Stimulated activated CD4-positive, alpha-beta T cell treated with anti-CD3 and anti-CD28 coated beads, Interleukin-2, amount 100 ng/mL, for 24 hours (primary cell): ENCODE measurements at regions not wholly inside any gene's neighbourhood (a gene's known extent, or its start where the extent isn't known, plus 50 kb on each side); places are given as distances from the start of the nearest gene placed in this dataset.

Source experiments
- DNase-seq, 2 donors: peaks; one replicate each; pipeline ENCODE4 v3.0.0-alpha.2; 2020

DNA sequence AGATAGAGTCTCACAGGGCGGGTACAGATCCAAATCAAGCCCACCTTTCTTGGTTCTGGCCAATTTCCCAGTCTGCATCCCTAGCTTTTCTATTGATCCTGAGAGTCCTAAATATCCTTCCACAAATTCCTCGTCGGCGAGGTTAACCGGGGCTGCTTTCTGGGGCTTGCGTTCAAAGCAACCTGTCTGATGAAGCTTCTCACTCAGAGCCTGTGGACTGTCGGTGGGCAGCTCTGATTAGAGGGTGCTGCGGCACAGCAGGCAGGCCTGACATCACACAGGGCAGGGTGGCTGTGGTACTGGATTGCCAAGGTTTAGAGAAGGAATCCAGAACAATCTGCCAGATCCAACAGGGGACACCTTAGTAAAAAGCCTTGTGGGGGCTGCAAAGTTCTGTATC is 338.0 kb upstream of the ZMIZ1 start:
- DNase-seq: no peak

DNA sequence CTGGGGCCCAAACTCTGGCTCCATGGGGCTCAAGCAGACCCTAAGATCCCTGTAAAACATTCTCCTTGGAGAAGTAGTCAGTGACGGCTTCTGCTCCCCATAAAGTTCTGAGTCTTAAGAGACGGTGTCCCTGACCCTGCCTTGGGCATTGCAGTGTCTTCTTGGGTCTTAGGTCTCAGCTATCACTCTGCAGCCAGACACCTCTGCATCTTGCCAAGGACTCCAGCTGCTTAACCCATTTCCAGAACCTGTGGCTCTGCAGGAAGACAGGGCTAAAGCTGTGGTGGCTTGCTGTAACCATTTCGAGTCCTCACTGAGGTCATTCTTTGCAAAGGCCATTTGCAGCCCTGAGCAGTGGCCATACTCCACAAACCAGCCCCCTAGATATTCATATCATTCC is 337.1 kb upstream of the ZMIZ1 start:
- no peak for DNase-seq

DNA sequence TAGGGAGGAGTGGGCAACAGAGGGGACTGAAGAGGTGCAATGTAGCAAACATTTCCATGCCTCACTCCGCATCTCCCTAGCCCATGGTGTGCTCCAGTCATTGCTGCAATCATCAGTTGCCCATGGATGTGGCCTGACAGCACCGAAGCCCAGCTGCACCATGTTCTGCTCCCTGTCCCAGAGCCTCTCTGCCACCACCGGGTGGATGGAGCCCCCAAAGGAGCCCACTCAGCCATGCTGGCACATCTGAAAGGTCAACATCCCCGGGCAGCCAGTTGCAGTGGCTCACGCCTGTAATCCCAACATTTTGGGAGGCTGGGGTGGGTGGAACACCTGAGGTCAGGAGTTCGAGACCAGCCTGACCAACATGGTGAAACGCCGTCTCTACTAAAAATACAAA is 336.4 kb upstream of the ZMIZ1 start:
- DNase-seq: no peak

DNA sequence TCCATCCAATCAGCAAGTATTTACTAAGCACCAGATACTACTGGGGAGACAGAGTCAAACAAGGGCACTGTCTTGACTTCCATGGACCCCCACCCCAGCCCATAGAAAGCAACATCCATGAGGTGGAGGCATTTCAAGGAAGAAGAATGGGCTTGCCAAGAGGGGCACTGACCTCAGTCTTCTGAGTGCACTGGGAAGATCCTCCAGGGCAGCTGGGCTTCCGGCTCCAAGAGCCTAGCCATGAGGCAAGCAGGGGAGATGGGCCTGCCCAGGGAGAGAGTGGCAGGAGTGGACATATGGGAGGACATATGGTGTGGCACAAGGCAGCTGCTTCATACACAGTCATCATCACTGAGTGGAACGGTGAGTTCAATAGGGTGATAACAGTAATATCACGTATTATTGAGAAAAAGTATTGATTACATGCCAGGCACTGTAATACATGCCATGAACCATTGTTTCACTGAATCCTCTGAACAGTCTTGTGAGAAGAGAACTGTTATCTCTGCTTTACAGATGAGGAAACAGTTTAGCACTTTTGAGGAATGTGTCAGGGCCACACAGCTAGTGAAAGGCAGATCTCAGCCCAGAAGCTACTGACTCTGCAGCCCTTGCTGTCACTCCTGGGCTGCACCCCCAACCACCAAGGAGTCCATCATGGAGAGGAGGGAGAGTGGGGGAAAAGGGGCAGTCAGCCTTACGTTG is 331.7 kb upstream of the ZMIZ1 start:
- no peak for DNase-seq

DNA sequence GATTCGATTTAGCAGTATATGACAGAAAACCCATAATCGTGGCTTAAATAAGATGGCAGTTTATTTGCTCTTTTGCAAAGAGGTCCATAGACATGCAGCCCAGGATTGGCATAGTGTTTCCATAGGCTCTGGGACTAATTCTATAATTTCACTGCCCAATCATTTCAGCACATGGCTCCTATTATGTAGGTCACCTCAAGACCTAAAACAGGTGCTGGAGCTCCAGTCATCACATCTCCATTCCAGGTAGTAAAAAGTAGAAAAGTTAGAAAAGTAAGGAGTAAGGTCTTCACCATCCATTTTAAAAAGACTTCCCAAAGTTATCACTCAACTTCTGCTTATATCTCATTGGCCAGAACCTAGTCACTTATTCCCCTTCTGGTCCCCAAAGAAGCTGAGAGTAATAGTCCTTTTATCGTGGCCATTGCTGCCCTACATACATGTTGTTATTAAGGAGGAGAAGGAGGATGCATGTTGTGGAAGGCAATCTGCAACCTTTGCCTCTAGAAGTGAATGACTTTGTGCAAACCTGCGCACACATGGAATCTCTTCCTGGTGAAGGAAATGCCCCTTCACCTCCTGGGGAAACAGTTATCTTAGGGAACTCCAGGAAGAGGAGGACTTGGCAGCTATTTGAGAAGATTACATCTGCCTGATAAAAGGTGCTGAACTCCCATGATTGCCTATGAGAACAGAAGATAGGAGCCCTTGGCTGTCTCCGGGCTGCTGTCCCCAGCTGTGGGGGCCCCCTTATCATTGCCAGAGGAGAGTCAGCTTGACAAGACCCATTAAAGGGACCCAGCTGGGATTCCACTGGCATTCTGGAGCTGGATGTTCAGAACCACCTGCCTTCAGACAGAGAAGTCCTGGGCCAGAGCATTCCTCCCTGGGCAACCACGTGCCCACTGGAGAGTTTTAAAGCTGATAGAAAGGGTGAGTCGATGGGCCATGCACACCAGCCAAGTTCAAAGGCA is 330.6 kb upstream of the ZMIZ1 start:
- DNase-seq: no peak

DNA sequence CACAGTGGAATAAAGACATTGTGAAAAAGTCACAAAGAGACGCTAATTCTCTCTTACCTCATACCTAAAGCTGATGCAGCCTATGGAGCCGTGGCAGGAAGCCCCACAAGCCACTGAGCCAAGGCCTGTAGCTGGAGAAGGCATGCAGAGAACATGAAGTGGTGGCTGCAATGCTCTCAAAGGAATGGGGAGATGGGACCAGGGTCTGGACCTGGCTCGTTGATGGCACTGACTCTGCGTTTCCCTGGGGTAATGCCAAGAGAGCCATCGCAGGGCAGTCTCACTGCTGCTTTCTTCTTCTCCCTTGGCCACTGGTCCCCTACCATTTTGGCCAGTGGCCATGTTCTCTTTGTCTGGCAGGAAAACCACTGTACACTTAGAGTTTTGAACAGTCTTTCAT is 329.9 kb upstream of the ZMIZ1 start:
- DNase-seq: no peak

DNA sequence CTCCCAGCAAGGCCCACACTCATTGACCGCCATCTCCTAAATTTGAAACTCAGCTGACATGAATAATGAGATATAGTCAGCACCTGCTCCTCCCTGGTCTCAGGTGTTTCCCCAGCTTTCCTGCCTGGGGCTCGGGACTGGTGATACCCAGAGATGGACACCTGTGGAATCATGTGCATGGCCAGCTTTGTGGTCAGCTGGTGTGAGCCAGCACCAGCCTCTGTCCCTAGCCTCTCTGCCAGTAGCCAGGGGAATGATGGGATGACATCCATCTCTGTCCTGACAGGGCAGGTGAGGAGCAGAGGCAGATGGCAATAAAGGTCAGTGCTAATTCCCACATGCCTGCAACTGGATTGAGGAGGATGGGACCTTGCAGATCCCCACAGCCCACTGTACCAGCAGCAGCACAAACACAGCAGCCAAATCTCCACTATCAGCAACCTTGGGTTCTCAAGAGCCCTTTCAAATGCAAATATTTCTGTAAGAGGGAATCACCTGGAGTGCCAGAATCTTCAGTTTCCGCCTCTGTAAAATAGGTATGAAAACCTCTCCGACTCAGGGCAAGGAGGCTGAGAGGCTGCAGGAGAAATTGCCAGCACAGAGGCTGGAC is 329.2 kb upstream of the ZMIZ1 start:
- no peak for DNase-seq

DNA sequence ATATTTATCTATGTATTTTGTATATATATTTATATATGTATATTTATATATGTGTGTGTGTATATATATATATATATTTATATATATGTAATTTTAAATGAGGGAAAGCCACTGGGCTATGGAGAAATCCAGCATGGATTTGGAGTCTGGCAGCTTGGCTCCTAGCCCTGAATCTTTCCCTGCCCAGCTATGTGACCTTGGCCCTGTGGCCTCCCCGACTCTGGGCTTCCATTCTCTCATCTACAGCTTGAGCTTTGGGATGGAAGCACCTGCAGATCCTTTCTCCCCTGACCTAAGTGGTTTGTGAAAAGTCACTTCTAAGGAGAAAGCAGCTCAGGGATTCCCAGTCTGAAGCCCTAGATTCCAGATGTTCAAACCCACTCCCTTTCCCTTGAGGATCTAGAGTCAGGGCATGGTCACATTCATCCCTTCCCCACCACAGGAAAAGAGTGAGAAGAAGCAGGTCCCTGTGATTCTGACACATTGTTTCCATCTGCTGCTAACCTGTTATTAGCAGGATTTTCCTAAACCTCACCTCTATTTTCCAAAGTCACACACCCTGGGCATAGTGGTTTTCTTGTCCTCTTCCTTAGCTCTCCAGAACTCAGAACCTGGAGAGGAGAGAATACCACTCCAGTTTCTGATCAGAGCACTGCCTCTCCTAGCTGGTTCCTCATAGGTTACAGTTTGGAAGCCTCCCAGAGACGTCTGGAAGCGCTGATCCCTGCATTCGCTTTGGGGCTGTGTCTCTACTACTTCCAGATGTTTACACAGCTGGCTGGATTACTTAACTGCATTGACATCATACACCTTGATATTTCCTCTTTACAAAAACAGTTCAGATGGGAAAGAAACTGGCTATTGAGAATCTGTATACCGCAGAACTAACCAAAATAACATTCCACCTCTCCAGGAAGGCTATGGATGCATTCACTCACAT is 327.5 kb upstream of the ZMIZ1 start:
- DNase-seq: no peak

DNA sequence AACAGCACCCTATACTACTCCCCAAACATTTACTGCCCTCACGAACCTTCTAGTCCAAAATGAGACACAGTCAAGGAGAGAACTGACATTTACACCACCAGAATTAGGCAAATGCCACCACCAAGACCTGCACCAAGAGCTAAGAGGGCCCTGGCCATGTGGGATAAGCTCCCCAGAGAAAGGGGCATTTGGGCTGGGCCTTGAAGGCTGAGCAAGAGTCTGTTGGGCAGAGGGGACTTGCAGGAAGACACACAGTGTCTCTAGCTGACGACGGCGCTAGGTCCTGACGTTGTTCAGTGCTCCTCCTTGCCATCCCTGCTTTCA is 326.4 kb upstream of the ZMIZ1 start:
- DNase-seq: no peak

DNA sequence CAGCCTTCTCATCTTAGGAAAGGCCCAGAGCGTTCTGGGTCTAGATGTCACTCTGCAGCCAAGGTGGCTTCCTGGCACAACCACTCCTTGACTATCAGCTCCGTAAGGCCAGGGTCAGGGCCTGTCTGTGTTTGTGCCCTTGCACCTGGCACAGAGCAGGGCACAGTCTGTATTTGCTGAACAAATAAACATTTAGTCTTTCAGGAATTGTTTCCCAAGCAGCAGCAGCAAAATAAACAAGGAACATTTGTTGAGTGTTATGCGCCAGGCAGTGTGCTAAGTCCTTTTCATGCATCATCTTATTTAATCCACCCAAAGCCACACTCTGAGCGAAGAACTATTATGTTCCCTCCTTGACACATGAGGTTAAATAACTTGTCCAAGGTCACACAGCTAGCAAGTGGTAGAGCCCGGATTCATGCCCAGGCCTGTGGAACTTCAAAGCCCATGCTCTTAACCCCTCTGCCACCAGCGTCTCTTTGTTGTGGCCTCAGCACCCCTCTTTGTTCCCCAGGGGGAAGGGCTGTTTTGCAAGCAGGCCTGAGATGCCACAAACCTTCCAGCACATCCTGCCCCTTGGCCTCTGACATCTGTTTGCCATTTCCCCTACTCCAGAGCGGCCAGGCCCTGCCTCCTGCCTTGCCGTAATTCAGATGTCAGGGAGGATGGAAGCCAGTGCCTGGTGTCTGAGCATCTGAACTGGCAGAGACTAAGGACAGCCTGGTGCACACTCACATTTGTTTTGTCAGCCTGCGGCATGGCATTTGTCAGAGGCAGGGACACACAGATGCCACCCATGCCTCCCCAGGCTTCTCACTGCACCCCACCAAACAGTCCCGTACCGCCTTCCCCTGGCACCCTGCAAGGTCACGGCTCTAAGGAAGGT is 325.8 kb upstream of the ZMIZ1 start:
- DNase-seq: no peak

DNA sequence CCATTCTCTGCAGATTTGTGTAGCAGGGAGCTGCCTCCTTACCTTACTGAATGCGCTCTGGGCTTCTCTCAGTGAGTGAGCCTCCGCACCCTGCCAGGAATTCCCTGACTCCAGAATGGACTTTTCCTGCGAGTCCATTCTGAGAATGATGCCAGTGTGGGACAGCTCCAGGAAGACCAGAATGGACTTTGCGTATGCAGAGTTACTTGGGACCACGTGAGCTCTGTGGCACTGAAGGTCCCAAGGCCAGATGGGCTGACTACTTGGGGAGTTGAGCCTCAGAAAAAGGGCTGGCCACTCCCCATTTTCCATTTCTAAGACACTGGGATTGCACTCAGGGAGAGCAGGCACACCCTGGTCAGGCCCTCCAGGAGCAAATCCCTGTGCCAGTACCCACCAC is 324.7 kb upstream of the ZMIZ1 start:
- no peak for DNase-seq

DNA sequence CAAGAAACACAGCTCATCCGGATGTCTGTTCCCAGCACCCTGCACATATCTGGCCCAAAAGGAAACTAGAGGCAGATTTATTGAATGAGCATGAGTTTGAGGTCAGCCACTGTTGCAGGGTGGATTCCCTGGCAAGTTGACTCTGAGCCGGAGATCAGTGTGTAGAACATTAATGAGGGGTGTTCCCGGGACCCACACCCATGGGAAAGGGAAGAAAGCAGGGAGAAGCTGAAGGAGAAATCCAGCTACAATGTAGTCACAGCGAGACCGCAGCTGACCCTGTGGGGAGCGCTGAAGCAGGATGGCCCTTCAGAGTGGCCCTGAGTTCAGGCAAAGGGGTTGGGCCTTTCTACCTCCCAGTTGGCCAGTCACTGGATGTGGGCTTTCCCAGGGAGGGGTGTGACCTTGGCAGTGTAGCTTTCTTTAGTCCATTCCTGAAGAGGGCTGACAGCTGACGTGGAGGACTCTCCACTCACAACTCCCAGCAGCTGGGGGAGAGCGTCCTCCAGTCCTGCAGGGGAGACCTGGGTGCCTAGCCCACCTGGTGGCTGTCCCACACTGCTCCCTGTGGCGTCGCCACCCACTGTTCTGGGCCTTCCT is 324.2 kb upstream of the ZMIZ1 start:
- DNase-seq: no peak

DNA sequence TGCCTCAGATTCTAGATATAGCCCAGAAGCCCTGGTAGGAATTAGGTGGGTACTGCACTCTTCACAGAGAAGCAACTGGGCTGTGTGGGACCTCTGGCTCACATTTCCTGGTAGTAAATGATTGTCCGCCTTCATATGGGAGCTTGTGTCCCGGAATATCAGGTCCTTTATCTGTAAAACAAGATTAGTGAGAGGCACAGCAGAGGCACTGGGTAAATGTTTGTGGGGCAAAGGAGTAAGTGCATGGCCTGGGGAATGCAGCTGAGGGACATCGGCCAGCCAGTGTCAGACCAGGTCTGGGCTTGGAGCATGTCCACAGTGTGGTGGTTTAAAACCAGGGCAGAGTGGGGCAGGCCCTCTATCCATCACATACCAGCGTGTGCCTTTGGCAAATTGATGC is 323.3 kb upstream of the ZMIZ1 start:
- DNase-seq: no peak

DNA sequence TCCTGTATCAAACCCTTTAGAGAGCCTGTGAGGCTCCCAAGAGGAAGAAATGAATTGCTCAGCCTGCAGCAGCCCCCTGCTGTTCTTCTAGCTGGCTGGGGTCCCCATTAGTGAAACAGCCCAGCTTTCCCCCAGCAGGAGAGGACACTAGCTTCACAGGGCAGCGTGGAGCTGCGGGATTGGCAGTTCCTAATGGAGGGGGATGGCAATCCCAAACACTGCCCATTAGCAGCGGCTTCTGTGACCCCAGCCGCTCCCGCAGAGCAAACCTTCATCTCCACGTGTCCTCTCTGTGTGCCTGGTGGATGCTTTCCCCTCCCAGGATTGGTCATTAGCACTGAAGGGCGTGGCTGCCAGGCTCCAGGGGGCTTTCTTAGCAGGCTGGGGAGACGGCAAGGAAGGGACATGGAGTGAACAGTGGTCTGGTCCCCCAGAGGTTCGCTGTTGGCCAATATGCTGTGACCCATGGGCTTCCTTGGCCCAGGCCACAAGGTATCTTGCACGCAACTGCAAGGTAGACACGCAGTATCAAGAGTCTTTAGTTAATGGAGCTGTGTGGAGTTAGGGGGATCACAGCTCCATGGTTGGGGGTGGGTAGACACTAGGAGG is 322.5 kb upstream of the ZMIZ1 start:
- no peak for DNase-seq

DNA sequence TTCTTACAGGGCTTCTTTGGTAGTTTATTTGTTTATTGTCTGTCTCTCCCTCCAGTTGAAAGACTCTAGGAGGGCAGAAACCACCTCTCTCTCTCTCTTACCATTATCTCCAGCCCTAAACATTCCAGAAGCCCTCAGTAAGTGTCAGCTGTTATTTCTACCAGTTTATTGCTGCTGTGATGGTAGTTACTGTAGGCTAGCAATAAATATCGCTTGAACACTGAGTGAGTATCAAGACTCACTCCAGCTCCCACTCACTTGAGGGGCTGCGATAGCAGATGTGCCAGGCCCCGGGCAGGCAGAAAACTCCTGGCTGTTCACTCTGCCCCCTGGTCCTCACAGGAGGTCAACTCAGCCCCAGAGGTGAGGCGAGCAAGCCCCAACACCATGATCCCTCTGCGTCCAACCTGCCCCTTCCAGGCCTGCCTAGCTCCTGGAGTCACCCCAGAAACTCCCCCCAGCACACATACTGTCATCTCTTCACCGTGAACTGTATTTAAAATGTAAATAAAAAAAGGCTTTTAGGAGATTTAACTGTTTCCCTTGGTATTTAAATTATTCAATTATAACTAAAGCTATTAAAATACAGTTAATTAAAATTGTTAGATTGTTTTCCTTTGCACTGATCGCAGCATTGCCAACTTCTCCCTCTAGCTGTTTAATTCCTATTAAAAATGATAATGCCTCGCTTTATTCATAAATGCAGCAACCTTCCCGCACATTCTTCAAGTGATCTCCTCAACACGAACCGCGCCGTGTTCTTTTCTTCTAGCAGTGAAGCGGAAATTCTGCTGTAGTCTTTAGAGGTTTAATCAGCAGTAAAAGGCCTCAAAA is 321.1 kb upstream of the ZMIZ1 start:
- no peak for DNase-seq

DNA sequence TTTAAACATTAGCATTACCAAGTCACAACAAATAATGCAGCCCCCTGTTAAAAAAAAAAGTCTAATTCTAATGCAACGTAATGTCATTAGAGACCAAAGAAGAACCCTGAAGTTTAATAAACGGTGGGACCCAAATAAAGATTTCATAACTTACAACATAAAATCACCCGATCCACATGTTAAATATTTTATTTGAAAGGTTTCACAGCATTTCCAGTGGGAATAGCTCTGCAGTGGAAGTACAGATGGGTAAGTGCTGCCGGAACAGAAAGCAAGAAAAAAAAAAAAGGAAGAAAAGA is 320.6 kb upstream of the ZMIZ1 start:
- DNase-seq: no peak

DNA sequence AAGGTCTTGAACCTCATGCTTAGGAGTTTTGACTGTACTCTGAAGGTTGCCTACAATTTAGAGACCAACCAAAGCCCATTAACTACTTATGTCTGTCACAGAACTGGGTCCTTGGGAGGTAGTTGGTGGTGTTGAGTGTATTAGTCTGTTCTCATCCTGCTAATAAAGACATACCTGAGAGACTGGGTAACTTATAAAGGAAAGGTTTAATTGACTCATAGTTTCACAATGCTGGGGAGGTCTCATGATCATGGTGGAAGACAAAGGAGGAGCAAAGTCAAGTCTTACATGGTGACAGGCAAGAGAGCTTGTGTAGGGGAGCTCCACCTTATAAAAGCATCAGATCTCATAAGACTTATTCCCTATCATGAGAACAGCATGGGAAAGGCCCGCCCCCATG is 319.6 kb upstream of the ZMIZ1 start:
- no peak for DNase-seq

DNA sequence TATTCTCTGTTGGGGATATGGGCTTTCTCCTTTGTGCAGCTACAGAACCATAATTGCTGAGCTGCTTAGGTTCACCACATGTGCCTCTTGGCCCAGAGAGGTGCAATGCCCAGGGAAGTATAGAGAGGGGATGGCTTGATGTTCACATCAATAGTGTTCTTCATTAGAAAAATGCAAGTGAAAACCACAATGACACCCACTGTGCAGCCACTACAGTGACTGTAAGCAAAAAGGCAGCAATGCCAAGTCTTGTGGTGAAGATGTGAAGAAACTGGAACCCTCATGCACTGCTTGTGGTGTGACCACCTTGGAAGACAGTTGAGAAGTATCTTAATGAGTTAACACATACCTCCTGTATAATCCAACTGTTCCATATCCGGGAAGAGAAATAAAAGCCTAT is 318.9 kb upstream of the ZMIZ1 start:
- no peak for DNase-seq

DNA sequence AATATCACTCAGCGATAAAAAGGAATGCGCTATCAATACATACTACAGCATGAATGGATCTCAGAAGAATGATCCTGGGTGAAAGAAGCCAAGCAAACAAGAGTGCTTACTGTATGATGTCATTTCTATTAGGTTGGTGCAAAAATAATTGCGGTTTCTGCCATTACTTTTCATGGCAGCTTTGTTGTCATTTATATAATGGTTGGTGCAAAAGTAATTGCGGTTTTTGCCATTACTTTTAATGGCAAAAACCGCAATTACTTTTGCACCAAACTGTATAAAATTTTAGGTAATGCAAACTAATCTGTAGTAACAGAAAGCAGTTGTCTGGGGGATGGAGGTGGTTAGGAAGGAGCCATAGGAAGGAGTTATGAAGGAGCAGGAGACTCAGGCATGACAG is 318.3 kb upstream of the ZMIZ1 start:
- DNase-seq: no peak

DNA sequence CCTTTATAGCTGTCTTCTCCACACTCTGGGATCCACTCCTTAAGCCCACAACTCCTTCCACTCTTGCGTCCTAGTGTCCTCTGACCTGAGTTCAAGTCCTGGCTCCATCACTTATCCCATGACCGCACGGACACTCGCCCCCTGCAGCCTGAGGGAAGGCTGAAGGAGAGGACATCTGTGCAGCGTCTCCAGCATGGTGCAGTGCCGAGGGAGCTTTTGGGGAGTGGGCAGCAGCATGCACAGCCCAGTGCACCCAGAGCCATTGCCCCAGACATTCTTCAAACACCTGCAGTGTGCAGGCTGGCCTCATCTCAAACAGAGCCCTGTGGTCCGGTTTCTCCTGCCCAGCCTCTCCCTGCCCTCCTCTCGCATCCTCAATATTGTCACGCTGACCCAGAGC is 317.1 kb upstream of the ZMIZ1 start:
- no peak for DNase-seq
